ENCODE measurements at regions not wholly inside any gene's neighbourhood (a gene's known extent, or its start where the extent isn't known, plus 50 kb on each side); places are given as distances from the start of the nearest gene placed in this dataset.

DNA sequence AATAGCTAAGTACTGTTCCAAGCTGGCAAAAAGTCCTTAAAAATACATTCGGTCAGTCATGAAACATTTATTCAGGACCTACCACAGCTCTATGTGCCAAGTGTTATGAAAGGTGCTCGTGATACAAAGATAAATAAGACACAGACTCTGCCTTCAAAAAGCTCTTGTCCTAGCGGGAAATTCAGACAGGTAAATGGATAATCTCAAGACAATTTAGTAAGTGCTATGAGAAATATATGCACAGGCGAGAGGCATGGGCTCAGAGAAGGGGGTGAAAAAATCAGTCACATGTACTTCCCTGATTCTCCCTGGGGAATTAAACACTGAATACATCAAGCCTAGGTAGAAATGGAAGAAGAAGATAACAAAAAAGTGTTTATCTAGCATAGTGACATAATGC, 49.8 kb upstream of the HEY2 start:
- H3K27ac Mint-ChIP-seq, result peak overlapping the region; percentile 47 to 94 (median 76)
- H3K27me3 Mint-ChIP-seq (ENCODE audit: low read depth), result no peaks in the 10 kb centered on the region
- peaks cover 5% of the 10 kb centered on the region for H3K36me3 Mint-ChIP-seq (ENCODE audit: low read depth)
- no peak overlapping the region for H3K4me3 Mint-ChIP-seq
- H3K4me1 Mint-ChIP-seq, result peaks cover 24% of the 10 kb centered on the region
- TF ChIP-seq, protein P1, sequence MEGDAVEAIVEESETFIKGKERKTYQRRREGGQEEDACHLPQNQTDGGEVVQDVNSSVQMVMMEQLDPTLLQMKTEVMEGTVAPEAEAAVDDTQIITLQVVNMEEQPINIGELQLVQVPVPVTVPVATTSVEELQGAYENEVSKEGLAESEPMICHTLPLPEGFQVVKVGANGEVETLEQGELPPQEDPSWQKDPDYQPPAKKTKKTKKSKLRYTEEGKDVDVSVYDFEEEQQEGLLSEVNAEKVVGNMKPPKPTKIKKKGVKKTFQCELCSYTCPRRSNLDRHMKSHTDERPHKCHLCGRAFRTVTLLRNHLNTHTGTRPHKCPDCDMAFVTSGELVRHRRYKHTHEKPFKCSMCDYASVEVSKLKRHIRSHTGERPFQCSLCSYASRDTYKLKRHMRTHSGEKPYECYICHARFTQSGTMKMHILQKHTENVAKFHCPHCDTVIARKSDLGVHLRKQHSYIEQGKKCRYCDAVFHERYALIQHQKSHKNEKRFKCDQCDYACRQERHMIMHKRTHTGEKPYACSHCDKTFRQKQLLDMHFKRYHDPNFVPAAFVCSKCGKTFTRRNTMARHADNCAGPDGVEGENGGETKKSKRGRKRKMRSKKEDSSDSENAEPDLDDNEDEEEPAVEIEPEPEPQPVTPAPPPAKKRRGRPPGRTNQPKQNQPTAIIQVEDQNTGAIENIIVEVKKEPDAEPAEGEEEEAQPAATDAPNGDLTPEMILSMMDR (IDR thresholded peaks at IDR 0.05; ENCODE audit: unreplicated experiment in 3 of 3), result no peak
- peaks cover 11% of the 10 kb centered on the region for H3K9me3 Mint-ChIP-seq
